GM13976 (cell line): ENCODE measurements at regions not wholly inside any gene's neighbourhood (a gene's known extent, or its start where the extent isn't known, plus 50 kb on each side); places are given as distances from the start of the nearest gene placed in this dataset.

Experiments
- DNase-seq: peaks from one replicate; pipeline ENCODE4 v3.0.0; 2012; ENCODE audit warnings: low spot score
- in situ Hi-C: fragments of 300-500 bp; cut with MboI; formaldehyde crosslinking; loops from one replicate; pipeline ENCODE4 v1.12.0; 2022; ENCODE audit warnings: low sequenced_read_pairs, mixed read lengths, inconsistent platforms; ENCODE audit not compliant: unreplicated experiment
- TF ChIP-seq, protein P1 (sequence below): IDR thresholded peaks from 2 replicates; pipeline ENCODE4 v1.5.1; 2012; ENCODE audit warnings: borderline replicate concordance, mild to moderate bottlenecking; ENCODE audit not compliant: insufficient read depth; ENCODE audit errors: extremely low read depth, missing control alignments, control extremely low read depth

DNA sequence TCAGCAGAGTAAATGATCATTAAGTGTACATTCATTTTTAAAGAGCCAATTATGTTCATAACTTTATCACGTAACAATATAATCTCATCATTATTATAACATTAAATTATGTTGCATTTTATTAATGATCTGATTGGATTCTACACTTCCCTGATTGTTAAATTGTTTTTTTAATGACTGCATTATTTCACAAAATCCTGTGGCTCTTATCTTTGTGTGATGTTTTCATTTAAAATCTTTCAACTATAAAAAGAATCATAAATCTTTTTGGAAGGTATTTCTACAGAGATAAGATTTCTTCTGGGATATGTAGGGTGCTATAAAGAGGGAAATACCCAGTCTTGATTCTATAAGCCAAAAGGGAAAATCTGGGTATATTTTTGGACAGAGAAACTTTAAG lies 101.7 kb downstream of the ZIC5 start:
- in situ Hi-C loops = no loop called here
- no peak for DNase-seq
- TF ChIP-seq, protein P1, sequence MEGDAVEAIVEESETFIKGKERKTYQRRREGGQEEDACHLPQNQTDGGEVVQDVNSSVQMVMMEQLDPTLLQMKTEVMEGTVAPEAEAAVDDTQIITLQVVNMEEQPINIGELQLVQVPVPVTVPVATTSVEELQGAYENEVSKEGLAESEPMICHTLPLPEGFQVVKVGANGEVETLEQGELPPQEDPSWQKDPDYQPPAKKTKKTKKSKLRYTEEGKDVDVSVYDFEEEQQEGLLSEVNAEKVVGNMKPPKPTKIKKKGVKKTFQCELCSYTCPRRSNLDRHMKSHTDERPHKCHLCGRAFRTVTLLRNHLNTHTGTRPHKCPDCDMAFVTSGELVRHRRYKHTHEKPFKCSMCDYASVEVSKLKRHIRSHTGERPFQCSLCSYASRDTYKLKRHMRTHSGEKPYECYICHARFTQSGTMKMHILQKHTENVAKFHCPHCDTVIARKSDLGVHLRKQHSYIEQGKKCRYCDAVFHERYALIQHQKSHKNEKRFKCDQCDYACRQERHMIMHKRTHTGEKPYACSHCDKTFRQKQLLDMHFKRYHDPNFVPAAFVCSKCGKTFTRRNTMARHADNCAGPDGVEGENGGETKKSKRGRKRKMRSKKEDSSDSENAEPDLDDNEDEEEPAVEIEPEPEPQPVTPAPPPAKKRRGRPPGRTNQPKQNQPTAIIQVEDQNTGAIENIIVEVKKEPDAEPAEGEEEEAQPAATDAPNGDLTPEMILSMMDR = no peak

DNA sequence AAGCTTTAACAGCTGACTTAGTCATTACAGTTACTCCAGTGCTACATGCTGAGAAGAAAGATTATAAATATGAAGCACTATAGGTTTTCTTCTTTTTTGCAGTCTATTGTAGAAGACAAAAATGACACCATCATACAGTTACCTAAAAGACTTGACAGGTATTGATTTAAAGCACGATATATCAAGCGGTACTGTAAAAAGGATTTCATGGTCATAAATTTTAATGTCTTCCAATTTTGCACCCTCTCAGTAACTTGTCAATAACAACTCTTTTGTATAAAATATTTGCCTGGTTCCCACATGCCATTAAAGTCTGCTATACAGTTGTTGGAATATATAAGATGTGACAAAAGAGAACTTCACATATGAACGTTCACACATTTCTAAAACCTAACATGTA lies 102.8 kb downstream of the ZIC5 start:
- TF ChIP-seq, protein P1 = no peak
- in situ Hi-C loops = no loop called here

DNA sequence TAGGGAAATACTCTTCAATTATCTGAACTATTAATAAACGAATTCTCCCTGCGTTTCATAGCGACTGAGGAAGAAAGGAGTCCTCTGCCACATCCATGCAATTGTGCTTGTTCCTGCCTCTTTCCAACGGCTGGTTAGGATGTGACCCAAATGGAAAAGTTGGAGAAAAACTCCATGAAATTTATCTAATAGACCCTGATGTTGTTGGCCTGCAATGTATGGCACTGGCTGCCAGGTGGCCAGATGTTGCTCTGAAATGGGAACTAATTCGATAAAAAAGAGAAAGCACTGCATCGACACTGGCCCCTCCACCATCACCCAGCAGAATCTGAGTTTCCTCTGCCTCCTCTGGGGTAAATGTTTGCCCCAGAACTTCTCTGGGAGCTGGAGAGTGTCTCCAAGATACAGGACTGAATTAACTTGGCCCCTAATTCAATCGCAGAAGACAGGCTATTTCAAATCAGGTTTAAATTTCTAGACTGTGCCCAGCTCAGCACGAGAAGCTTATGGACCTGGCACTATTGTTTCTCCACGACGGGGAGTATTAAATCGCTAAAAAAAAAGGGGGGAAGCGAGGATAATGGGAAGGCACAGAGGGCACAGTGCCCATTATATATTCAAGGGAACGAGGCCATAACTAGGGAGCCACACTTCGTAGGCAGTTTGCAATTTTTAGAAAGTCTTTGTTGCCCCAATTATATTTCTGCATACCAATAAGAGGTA lies 103.9 kb downstream of the ZIC5 start:
- in situ Hi-C loops = no loop called here
- TF ChIP-seq, protein P1 = no peak
- DNase-seq = no peak

More for the DNA sequence above, 102.8 kb downstream of the ZIC5 start:
- no peak for DNase-seq

DNA sequence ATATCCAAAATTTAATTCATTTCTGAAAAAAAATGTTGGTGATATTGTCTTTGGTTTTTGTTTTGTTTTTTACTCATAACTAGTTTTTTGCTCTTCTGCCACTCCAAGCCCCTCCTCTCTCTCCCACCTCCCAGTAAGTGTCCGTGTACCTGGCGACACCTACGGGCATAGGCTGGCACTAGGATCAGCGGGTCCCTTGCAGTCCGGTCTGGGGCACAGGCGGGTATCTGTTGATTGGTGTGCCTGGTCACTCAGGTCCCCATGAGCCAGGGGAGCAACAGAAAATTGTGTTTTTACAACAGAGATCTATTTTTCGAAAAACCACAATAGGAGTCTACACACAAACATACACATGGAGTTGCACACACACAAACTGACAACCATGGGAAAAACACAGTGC lies 104.8 kb downstream of the ZIC5 start:
- in situ Hi-C loops = no loop called here

DNA sequence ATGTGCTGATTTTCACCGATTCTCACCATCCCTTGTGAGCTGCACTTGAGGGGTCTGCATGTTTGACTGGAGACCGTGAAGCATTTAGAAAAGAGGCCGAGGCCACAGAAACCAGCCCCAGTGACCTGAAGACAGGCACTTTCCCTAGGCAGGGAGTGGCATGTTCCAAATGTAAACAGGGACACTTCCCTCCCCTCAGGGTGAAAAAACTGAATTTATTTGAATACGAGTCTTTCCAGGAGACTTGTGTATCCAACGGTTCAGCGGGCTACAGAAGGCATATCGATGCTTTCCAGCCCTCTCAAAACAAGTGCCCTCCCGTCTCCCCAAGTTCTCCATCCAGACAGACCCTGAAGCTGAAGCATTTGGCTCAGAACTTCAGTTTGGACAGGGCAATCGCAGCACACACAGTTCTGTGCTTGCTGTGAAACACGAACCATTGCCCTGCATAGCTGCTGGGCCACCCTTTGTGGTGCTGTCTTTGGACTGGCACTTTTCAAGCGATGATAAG lies 106.1 kb downstream of the ZIC5 start:
- DNase-seq = no peak
- in situ Hi-C loops = no loop called here
- TF ChIP-seq, protein P1 = no peak

More for the DNA sequence above, 104.8 kb downstream of the ZIC5 start:
- TF ChIP-seq, protein P1 = no peak
- no peak for DNase-seq

DNA sequence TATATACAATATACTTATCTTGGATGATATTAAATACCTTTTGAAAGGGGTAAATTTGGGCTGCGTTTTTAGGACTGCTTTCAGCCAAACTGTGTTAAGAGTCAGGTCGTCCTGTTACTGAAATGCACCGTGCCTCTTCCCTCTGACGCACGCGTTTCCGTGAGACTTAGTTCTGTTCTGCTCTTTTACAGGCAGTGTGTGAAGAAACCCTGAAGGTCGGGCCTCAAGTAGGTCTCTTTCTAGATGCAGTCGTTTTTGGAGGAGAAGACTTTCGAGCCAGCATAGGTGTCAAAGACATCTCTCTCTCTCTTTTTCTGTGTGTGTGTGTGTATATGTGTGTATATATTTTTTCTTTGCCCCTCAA lies 107.0 kb downstream of the ZIC5 start:
- TF ChIP-seq, protein P1 = no peak
- DNase-seq = no peak
- in situ Hi-C loops = no loop called here
